ENCODE measurements at regions not wholly inside any gene's neighbourhood (a gene's known extent, or its start where the extent isn't known, plus 50 kb on each side); places are given as distances from the start of the nearest gene placed in this dataset.

- no peaks in the 10 kb centered on the region for H3K36me3 ChIP-seq
- H3K27me3 ChIP-seq (ENCODE audit: insufficient read depth, low read depth, severe bottlenecking), result no peaks in the 10 kb centered on the region
- H3K9me3 ChIP-seq (ENCODE audit: severe bottlenecking), result no peaks in the 10 kb centered on the region
- no peak for TF ChIP-seq CTCF (IDR thresholded peaks at IDR 0.05; ENCODE audit: low read depth, low read length)
- H3K4me3 ChIP-seq (ENCODE audit: low read depth, low read length), result no peak overlapping the region
- no peak for DNase-seq
- no peak overlapping the region for H3K27ac ChIP-seq
Measured at GRCh38 chr9:116032683-116033440, 120.7 kb upstream of the PAPPA start.

- Histone ChIP-seq H3K4me3 (ENCODE audit: low read depth, low read length) (no peak overlapping the region), H3K36me3 (no peaks in the 10 kb centered on the region), H3K27ac (no peak overlapping the region), H3K9me3 (ENCODE audit: severe bottlenecking) (no peaks in the 10 kb centered on the region), H3K27me3 (ENCODE audit: insufficient read depth, low read depth, severe bottlenecking) (no peaks in the 10 kb centered on the region)
- no peak for TF ChIP-seq CTCF (IDR thresholded peaks at IDR 0.05; ENCODE audit: low read depth, low read length)
- no peak for DNase-seq
Measured at GRCh38 chr9:116039312-116039711, 114.3 kb upstream of the PAPPA start.

GRCh38 chr9:116039893-116040292 is 113.7 kb upstream of the PAPPA start:
- Histone ChIP-seq H3K27me3 (ENCODE audit: insufficient read depth, low read depth, severe bottlenecking) (no peaks in the 10 kb centered on the region), H3K27ac (no peak overlapping the region), H3K9me3 (ENCODE audit: severe bottlenecking) (peaks cover under 1% of the 10 kb centered on the region), H3K36me3 (no peaks in the 10 kb centered on the region), H3K4me3 (ENCODE audit: low read depth, low read length) (no peak overlapping the region)
- no peak for DNase-seq
- no peak for TF ChIP-seq CTCF (IDR thresholded peaks at IDR 0.05; ENCODE audit: low read depth, low read length)

- Histone ChIP-seq H3K36me3 (no peaks in the 10 kb centered on the region), H3K27ac (no peak overlapping the region), H3K4me3 (ENCODE audit: low read depth, low read length) (no peak overlapping the region), H3K27me3 (ENCODE audit: insufficient read depth, low read depth, severe bottlenecking) (no peaks in the 10 kb centered on the region), H3K9me3 (ENCODE audit: severe bottlenecking) (peaks cover 2% of the 10 kb centered on the region)
- TF ChIP-seq CTCF (IDR thresholded peaks at IDR 0.05; ENCODE audit: low read depth, low read length), result no peak
- no peak for DNase-seq
Measured at GRCh38 chr9:116042321-116042720, 111.3 kb upstream of the PAPPA start.

GRCh38 chr9:116045083-116045482 is 108.5 kb upstream of the PAPPA start:
- Histone ChIP-seq H3K9me3 (ENCODE audit: severe bottlenecking) (peaks cover 2% of the 10 kb centered on the region), H3K36me3 (no peaks in the 10 kb centered on the region), H3K4me3 (ENCODE audit: low read depth, low read length) (no peak overlapping the region), H3K27ac (no peak overlapping the region), H3K27me3 (ENCODE audit: insufficient read depth, low read depth, severe bottlenecking) (no peaks in the 10 kb centered on the region)
- TF ChIP-seq CTCF (IDR thresholded peaks at IDR 0.05; ENCODE audit: low read depth, low read length), result no peak
- no peak for DNase-seq

GRCh38 chr9:116048081-116048480 is 105.5 kb upstream of the PAPPA start:
- no peaks in the 10 kb centered on the region for H3K36me3 ChIP-seq
- H3K27ac ChIP-seq, result no peak overlapping the region
- no peak for TF ChIP-seq CTCF (IDR thresholded peaks at IDR 0.05; ENCODE audit: low read depth, low read length)
- DNase-seq, result no peak
- H3K27me3 ChIP-seq (ENCODE audit: insufficient read depth, low read depth, severe bottlenecking), result no peaks in the 10 kb centered on the region
- H3K9me3 ChIP-seq (ENCODE audit: severe bottlenecking), result peaks cover 2% of the 10 kb centered on the region
- H3K4me3 ChIP-seq (ENCODE audit: low read depth, low read length), result no peak overlapping the region

Data from WERI-Rb-1 (cell line).